ENCODE measurements at regions not wholly inside any gene's neighbourhood (a gene's known extent, or its start where the extent isn't known, plus 50 kb on each side); places are given as distances from the start of the nearest gene placed in this dataset.
"Not testable (repeated sequence)": the region's sequence is repeated elsewhere in the genome, so short reads cannot be mapped to it uniquely, and the experiment has no call there.

GRCh38 chr3:30324587-30324986, 281.8 kb upstream of the TGFBR2 start:
- peaks cover 4% of the 10 kb centered on the region for H3K4me1 ChIP-seq
- TF ChIP-seq POLR2A (IDR thresholded peaks at IDR 0.05): no peak
- TF ChIP-seq POLR2AphosphoS5 (IDR thresholded peaks at IDR 0.05; ENCODE audit: insufficient read depth in 1 of 2, low read depth in 1 of 2): no peak
- TF ChIP-seq, protein P1, sequence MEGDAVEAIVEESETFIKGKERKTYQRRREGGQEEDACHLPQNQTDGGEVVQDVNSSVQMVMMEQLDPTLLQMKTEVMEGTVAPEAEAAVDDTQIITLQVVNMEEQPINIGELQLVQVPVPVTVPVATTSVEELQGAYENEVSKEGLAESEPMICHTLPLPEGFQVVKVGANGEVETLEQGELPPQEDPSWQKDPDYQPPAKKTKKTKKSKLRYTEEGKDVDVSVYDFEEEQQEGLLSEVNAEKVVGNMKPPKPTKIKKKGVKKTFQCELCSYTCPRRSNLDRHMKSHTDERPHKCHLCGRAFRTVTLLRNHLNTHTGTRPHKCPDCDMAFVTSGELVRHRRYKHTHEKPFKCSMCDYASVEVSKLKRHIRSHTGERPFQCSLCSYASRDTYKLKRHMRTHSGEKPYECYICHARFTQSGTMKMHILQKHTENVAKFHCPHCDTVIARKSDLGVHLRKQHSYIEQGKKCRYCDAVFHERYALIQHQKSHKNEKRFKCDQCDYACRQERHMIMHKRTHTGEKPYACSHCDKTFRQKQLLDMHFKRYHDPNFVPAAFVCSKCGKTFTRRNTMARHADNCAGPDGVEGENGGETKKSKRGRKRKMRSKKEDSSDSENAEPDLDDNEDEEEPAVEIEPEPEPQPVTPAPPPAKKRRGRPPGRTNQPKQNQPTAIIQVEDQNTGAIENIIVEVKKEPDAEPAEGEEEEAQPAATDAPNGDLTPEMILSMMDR (IDR thresholded peaks at IDR 0.05): no peak
- intact Hi-C loops (cut with DNase I): no loop called here
- H3K27me3 ChIP-seq: no peaks in the 10 kb centered on the region
- H3K9me3 ChIP-seq: no peaks in the 10 kb centered on the region
- H3K4me3 ChIP-seq: no peak overlapping the region
- no peaks in the 10 kb centered on the region for H3K36me3 ChIP-seq
- H3K27ac ChIP-seq: no peak overlapping the region
- no peak for DNase-seq (ENCODE audit: extremely low spot score in 2 of 2)

DNA sequence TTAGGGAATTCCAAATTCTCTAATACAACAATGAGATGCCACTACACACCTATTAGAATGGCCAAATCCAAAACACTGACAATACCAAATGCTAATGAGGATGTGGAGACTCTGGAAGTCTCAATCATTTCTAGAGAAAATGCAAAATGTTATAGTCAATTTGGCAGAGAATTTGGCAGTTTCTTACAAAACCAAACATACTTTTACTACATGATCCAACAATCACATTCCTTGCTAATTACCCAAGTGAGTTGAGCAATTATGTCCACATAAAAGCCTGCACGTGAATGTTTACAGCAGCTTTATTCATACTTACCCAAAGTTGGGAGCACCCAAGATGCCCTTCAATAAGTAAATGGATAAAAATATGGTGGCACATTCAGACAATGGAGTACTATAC, 278.4 kb upstream of the TGFBR2 start:
- H3K36me3 ChIP-seq; intact Hi-C loops (cut with DNase I); H3K4me3 ChIP-seq: not testable (repeated sequence)

DNA sequence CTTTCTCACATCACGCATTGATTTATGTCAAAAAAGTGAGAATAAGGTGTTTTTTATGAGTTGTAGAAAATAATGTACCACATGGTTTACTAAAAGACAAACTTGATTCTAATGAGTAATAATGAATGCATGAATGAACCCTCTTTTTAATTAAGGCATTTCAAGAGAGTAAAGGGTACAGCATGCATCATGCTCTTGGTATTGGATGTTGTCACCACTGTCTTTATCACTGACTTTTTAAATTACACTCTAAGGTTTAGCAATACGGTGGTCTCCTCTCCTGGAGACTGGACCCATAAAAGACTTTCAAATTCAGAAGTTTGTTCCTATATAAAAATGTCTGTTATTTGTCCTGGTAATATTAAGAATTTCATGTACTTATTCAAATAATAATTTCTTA, 277.5 kb upstream of the TGFBR2 start:
- H3K4me1 ChIP-seq: not testable (repeated sequence)

More for the DNA sequence above, 278.4 kb upstream of the TGFBR2 start:
- not testable (repeated sequence) for H3K4me1 ChIP-seq; H3K9me3 ChIP-seq; DNase-seq (ENCODE audit: extremely low spot score in 2 of 2); H3K27me3 ChIP-seq; H3K27ac ChIP-seq

GRCh38 chr3:30331519-30331918, 274.9 kb upstream of the TGFBR2 start:
- H3K4me1 ChIP-seq: no peaks in the 10 kb centered on the region
- intact Hi-C loops (cut with DNase I): no loop called here
- no peak for DNase-seq (ENCODE audit: extremely low spot score in 2 of 2)
- H3K4me3 ChIP-seq: no peak overlapping the region
- H3K9me3 ChIP-seq: no peaks in the 10 kb centered on the region
- H3K36me3 ChIP-seq: no peaks in the 10 kb centered on the region
- TF ChIP-seq, protein P1 (IDR thresholded peaks at IDR 0.05): no peak
- TF ChIP-seq POLR2A (IDR thresholded peaks at IDR 0.05) (no peak), POLR2AphosphoS5 (IDR thresholded peaks at IDR 0.05; ENCODE audit: insufficient read depth in 1 of 2, low read depth in 1 of 2) (no peak)
- H3K27me3 ChIP-seq: no peaks in the 10 kb centered on the region
- no peak overlapping the region for H3K27ac ChIP-seq

More for the DNA sequence above, 277.5 kb upstream of the TGFBR2 start:
- H3K36me3 ChIP-seq; H3K27ac ChIP-seq; H3K9me3 ChIP-seq; H3K4me3 ChIP-seq; intact Hi-C loops (cut with DNase I); H3K27me3 ChIP-seq; DNase-seq (ENCODE audit: extremely low spot score in 2 of 2): not testable (repeated sequence)

GRCh38 chr3:30332196-30333021, 274.0 kb upstream of the TGFBR2 start:
- Histone ChIP-seq H3K4me1 (no peaks in the 10 kb centered on the region), H3K9me3 (no peaks in the 10 kb centered on the region), H3K36me3 (no peaks in the 10 kb centered on the region), H3K27ac (no peak overlapping the region), H3K4me3 (no peak overlapping the region), H3K27me3 (no peaks in the 10 kb centered on the region)
- no peak for DNase-seq (ENCODE audit: extremely low spot score in 2 of 2)
- no peak for TF ChIP-seq POLR2A (IDR thresholded peaks at IDR 0.05)
- no peak for TF ChIP-seq POLR2AphosphoS5 (IDR thresholded peaks at IDR 0.05; ENCODE audit: insufficient read depth in 1 of 2, low read depth in 1 of 2)
- TF ChIP-seq, protein P1 (IDR thresholded peaks at IDR 0.05): no peak
- intact Hi-C loops (cut with DNase I): no loop called here

DNA sequence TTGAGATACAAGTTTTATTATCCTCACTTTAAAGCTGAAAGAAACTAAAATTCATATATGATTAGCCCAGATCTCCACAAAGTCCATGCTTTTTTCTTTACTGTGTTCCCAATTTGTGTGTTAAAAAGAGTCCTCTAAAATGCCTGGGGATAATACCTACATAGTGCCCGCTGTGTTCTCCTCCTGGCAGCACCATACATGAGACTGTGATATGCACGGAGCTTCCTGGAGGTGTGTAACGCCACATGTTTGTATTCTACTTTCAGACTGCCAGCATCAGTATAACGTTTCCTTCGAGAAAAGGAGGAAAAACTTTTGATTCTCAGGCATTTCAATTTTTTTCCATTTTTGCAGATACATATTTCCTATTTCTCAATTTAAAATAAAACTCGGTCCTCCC, 273.3 kb upstream of the TGFBR2 start:
- H3K4me1 ChIP-seq: no peaks in the 10 kb centered on the region
- H3K27ac ChIP-seq: no peak overlapping the region
- no peaks in the 10 kb centered on the region for H3K27me3 ChIP-seq
- DNase-seq (ENCODE audit: extremely low spot score in 2 of 2): no peak
- intact Hi-C loops (cut with DNase I): no loop called here
- no peaks in the 10 kb centered on the region for H3K36me3 ChIP-seq
- no peaks in the 10 kb centered on the region for H3K9me3 ChIP-seq
- no peak overlapping the region for H3K4me3 ChIP-seq
- TF ChIP-seq POLR2AphosphoS5 (IDR thresholded peaks at IDR 0.05; ENCODE audit: insufficient read depth in 1 of 2, low read depth in 1 of 2): no peak
- TF ChIP-seq POLR2A (IDR thresholded peaks at IDR 0.05): no peak
- TF ChIP-seq, protein P1 (IDR thresholded peaks at IDR 0.05): no peak
